Left ventricle myocardium inferior (tissue), 1 donor: ENCODE measurements at regions not wholly inside any gene's neighbourhood (a gene's known extent, or its start where the extent isn't known, plus 50 kb on each side); places are given as distances from the start of the nearest gene placed in this dataset.

ENCODE experiments used
- DNase-seq: peaks from one replicate; pipeline ENCODE4 v3.0.0-alpha.2; 2020
- H3K27ac ChIP-seq: fragments of 200-600 bp; replicated peaks from 2 replicates; pipeline ENCODE4 v1.8.0; 2021
- H3K27me3 ChIP-seq: fragments of 200-600 bp; 2 replicates; pipeline ENCODE4 v1.8.0; 2021; ENCODE audit warnings: low read depth
- H3K36me3 ChIP-seq: fragments of 200-600 bp; 2 replicates; pipeline ENCODE4 v1.8.0; 2021
- H3K4me1 ChIP-seq: fragments of 200-600 bp; 2 replicates; pipeline ENCODE4 v1.8.0; 2021
- H3K4me3 ChIP-seq: fragments of 200-600 bp; 2 replicates; pipeline ENCODE4 v1.8.0; 2021; ENCODE audit warnings: mild to moderate bottlenecking, moderate library complexity
- H3K9me3 ChIP-seq: fragments of 200-600 bp; replicated peaks from 2 replicates; pipeline ENCODE4 v1.8.0; 2021
- intact Hi-C: fragments of 100-400 bp; cut with micrococcal nuclease; formaldehyde crosslinking; loops from one replicate; pipeline ENCODE4 v1.11.0; 2022
- TF ChIP-seq, protein P1 (sequence below): fragments of 200-600 bp; IDR thresholded peaks from 2 replicates; pipeline ENCODE4 v1.8.0; 2021; ENCODE audit warnings: antibody characterized with exemption, mild to moderate bottlenecking, borderline replicate concordance
- donor health status: DM: no; HTN: yes; CAD: no; lungs with severe emphysema.

GRCh38 chr18:39600894-39601293 is 2035.3 kb upstream of the CELF4 start:
- no peak overlapping the region for H3K27ac ChIP-seq
- H3K9me3 ChIP-seq: no peaks in the 10 kb centered on the region
- H3K27me3 ChIP-seq: no peaks in the 10 kb centered on the region
- H3K36me3 ChIP-seq: no peaks in the 10 kb centered on the region
- TF ChIP-seq, protein P1, sequence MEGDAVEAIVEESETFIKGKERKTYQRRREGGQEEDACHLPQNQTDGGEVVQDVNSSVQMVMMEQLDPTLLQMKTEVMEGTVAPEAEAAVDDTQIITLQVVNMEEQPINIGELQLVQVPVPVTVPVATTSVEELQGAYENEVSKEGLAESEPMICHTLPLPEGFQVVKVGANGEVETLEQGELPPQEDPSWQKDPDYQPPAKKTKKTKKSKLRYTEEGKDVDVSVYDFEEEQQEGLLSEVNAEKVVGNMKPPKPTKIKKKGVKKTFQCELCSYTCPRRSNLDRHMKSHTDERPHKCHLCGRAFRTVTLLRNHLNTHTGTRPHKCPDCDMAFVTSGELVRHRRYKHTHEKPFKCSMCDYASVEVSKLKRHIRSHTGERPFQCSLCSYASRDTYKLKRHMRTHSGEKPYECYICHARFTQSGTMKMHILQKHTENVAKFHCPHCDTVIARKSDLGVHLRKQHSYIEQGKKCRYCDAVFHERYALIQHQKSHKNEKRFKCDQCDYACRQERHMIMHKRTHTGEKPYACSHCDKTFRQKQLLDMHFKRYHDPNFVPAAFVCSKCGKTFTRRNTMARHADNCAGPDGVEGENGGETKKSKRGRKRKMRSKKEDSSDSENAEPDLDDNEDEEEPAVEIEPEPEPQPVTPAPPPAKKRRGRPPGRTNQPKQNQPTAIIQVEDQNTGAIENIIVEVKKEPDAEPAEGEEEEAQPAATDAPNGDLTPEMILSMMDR: no peak
- DNase-seq: no peak
- H3K4me1 ChIP-seq: no peaks in the 10 kb centered on the region
- no peak overlapping the region for H3K4me3 ChIP-seq
- intact Hi-C loops: no loop called here

GRCh38 chr18:39599251-39599650 is 2033.7 kb upstream of the CELF4 start:
- Histone ChIP-seq H3K36me3 (no peaks in the 10 kb centered on the region), H3K9me3 (peaks cover 4% of the 10 kb centered on the region), H3K4me1 (no peaks in the 10 kb centered on the region), H3K27ac (no peak overlapping the region), H3K4me3 (no peak overlapping the region), H3K27me3 (no peaks in the 10 kb centered on the region)
- DNase-seq: no peak
- TF ChIP-seq, protein P1: no peak
- intact Hi-C loops: no loop called here

DNA sequence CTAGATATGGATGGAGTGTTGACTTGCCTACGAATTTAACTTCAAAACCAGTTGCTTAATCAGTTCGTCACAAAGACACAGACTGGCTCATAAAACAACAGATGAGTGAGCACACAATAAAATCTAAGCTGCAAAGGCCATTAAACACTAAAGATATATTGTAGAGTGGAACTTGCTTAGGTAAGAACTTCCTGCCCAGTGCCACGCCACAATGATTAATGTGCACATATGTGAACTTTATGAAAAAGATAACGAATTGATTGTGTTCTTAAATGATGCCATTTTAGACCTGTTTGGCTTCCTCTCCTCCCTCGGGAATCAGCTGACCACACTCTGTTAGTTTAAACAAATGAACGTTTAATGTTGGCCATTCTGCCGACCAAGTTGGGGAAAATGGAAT is 2031.3 kb upstream of the CELF4 start:
- TF ChIP-seq, protein P1: no peak
- Histone ChIP-seq H3K9me3 (peaks cover 4% of the 10 kb centered on the region), H3K4me1 (no peaks in the 10 kb centered on the region), H3K36me3 (no peaks in the 10 kb centered on the region), H3K4me3 (no peak overlapping the region), H3K27ac (no peak overlapping the region), H3K27me3 (no peaks in the 10 kb centered on the region)
- intact Hi-C loops: no loop called here
- no peak for DNase-seq

DNA sequence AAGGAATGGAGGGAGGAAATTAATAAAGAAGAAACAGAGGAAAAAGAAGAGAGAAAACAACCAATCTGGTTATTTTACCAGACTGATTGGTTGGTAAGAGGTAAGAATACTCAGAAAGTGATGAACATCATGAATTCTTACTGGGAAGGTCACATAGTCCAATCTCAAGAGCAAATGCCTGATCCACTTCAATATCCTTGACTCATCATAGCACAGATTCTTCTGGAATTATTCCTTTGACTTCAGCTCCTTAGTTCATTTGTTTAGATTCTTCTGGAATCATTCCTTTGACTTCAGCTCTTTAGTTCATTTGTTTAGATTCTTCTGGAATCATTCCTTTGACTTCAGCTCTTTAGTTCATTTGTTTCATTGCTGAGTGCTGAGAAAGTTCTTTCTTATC is 2030.6 kb upstream of the CELF4 start:
- H3K4me3 ChIP-seq: no peak overlapping the region
- H3K4me1 ChIP-seq: no peaks in the 10 kb centered on the region
- H3K36me3 ChIP-seq: no peaks in the 10 kb centered on the region
- H3K27ac ChIP-seq: no peak overlapping the region
- no peak for DNase-seq
- no peaks in the 10 kb centered on the region for H3K27me3 ChIP-seq
- intact Hi-C loops: no loop called here
- TF ChIP-seq, protein P1: no peak
- H3K9me3 ChIP-seq: peaks cover 4% of the 10 kb centered on the region

DNA sequence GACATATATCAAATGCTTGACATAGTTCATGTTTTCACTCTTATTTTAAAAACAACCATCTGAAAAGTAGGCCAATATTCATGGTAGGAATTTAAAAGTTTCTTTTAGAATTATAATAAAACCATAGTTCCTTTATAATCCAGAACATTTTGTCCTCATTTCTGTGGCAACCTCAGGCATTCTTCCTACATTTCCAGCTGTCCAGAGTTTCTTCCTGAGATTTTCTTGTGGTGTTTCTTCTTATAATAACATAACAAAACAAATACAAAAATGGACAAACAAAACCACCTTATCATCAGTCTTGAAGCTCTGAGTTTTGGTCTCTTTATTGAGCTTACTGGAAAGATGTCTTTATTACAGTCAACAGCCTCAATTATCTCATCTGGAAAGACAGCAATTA is 2028.6 kb upstream of the CELF4 start:
- Histone ChIP-seq H3K27ac (no peak overlapping the region), H3K27me3 (no peaks in the 10 kb centered on the region), H3K4me3 (no peak overlapping the region), H3K4me1 (no peaks in the 10 kb centered on the region), H3K9me3 (peaks cover 4% of the 10 kb centered on the region), H3K36me3 (no peaks in the 10 kb centered on the region)
- TF ChIP-seq, protein P1: no peak
- DNase-seq: no peak
- intact Hi-C loops: no loop called here

GRCh38 chr18:39591649-39592048 is 2026.1 kb upstream of the CELF4 start:
- Histone ChIP-seq H3K9me3 (peaks cover 4% of the 10 kb centered on the region), H3K27me3 (no peaks in the 10 kb centered on the region), H3K4me3 (no peak overlapping the region), H3K27ac (no peak overlapping the region), H3K36me3 (no peaks in the 10 kb centered on the region), H3K4me1 (no peaks in the 10 kb centered on the region)
- DNase-seq: no peak
- intact Hi-C loops: no loop called here
- TF ChIP-seq, protein P1: no peak
